HG02885 (cell line): ENCODE measurements at regions not wholly inside any gene's neighbourhood (a gene's known extent, or its start where the extent isn't known, plus 50 kb on each side); places are given as distances from the start of the nearest gene placed in this dataset.
A peak's percentile ranks its signal among the peaks of the same experiment; 100 is the strongest.

Experiments
- ATAC-seq: cut with Tn5 transposase; IDR thresholded peaks from one replicate; pipeline ENCODE4 v1.9.1; 2021; ENCODE audit warnings: mild to moderate bottlenecking; ENCODE audit not compliant: unreplicated experiment, poor library complexity

- no peak for ATAC-seq
These were observed 536.4 kb downstream of the LRFN5 start for GRCh38 chr14:42143114-42143513.

- ATAC-seq = no peak
These were observed 534.7 kb downstream of the LRFN5 start for GRCh38 chr14:42141328-42141727.

GRCh38 chr14:42140831-42141279, 534.2 kb downstream of the LRFN5 start:
- no peak for ATAC-seq

- ATAC-seq = no peak
These were observed 533.3 kb downstream of the LRFN5 start for GRCh38 chr14:42140001-42140400.

GRCh38 chr14:42138406-42138805, 531.7 kb downstream of the LRFN5 start:
- ATAC-seq = no peak

- ATAC-seq = no peak
These were observed 524.1 kb downstream of the LRFN5 start for GRCh38 chr14:42130815-42131214.

GRCh38 chr14:42123526-42123925, 516.9 kb downstream of the LRFN5 start:
- ATAC-seq = no peak

- ATAC-seq = no peak
These were observed 506.8 kb downstream of the LRFN5 start for GRCh38 chr14:42113358-42114069.

GRCh38 chr14:42112108-42112507, 505.4 kb downstream of the LRFN5 start:
- no peak for ATAC-seq

- ATAC-seq = no peak
These were observed 504.7 kb downstream of the LRFN5 start for GRCh38 chr14:42111355-42111754.

- peak; percentile 82 for ATAC-seq
These were observed 503.5 kb downstream of the LRFN5 start for GRCh38 chr14:42110167-42110566.

- ATAC-seq = no peak
These were observed 488.5 kb downstream of the LRFN5 start for GRCh38 chr14:42095155-42095554.

- ATAC-seq = no peak
These were observed 483.4 kb downstream of the LRFN5 start for GRCh38 chr14:42090122-42090521.

GRCh38 chr14:42079911-42080310, 473.2 kb downstream of the LRFN5 start:
- ATAC-seq = no peak

GRCh38 chr14:42078345-42078744, 471.7 kb downstream of the LRFN5 start:
- no peak for ATAC-seq

GRCh38 chr14:42070031-42070430, 463.4 kb downstream of the LRFN5 start:
- ATAC-seq = no peak

GRCh38 chr14:42057111-42057510, 450.4 kb downstream of the LRFN5 start:
- ATAC-seq = no peak

GRCh38 chr14:42047421-42048055, 440.9 kb downstream of the LRFN5 start:
- no peak for ATAC-seq

GRCh38 chr14:42045383-42045782, 438.7 kb downstream of the LRFN5 start:
- ATAC-seq = no peak

GRCh38 chr14:42028607-42029006, 421.9 kb downstream of the LRFN5 start:
- no peak for ATAC-seq

GRCh38 chr14:42027271-42027670, 420.6 kb downstream of the LRFN5 start:
- ATAC-seq = no peak

- ATAC-seq = no peak
These were observed 416.8 kb downstream of the LRFN5 start for GRCh38 chr14:42023452-42023851.
